ENCODE measurements at regions not wholly inside any gene's neighbourhood (a gene's known extent, or its start where the extent isn't known, plus 50 kb on each side); places are given as distances from the start of the nearest gene placed in this dataset.

DNA sequence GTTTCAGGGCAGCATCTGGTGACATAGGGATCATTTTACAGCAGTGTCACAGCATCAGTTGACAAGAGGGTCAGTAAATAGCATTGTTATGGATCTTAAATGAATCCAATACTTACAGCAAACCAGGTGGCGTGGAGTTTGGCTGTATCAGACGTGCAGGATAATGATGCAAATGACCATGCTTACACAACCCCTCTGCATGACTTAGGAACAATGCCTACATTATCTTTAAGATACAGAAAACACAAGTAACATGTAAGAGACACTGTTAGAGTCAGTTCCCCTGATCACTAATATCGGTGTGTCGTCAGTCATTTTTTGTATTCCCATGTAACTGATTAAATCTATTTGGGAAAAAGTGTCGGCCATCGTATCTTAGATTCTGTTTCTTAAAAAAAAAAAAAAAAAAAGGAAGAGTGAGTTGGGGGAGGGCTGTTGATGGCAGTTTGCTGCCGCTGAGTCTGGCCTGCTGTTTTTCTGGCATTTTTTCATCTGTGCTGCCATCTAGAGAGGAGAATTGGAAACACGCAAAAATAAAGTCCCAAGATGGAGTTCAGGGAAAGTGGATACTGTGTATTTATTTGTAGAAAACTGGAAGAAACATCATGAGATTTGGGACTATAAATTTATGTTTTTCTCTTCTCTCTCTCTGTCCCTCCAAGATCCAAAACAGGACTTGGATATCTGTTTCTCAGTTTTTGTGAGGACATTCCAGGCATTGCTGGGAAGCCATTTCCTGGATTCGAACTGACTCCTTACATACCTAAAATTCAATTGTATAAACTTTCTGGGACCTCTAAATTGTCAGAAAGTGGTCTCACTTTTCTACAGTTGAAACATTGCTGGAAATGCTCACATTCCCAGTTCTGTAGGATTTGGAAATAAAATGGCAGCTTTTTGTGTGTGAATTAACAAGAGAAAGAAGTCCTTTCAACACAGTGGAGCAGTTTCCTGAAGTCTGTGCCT, 60.3 kb upstream of the AGPS start:
- Histone ChIP-seq H3K9me3 (replicated peaks; ENCODE audit: control insufficient read depth, insufficient read depth, low read length) (no peaks in the 10 kb centered on the region), H3K4me2 (ENCODE audit: insufficient read depth, low read length) (peak overlapping the region; percentile 8), H2AFZ (ENCODE audit: low read depth, low read length) (peak overlapping the region; percentile 71), H3K4me1 (ENCODE audit: control insufficient read depth, extremely low read depth, insufficient read depth, low read length) (peaks cover 24% of the 10 kb centered on the region), H3K27ac (ENCODE audit: insufficient read depth, low read depth, low read length) (peak overlapping the region; percentile 32), H4K20me1 (replicated peaks; ENCODE audit: control insufficient read depth, extremely low read depth, insufficient read depth, low read length) (no peaks in the 10 kb centered on the region), H3K9me1 (replicated peaks; ENCODE audit: control insufficient read depth, extremely low read depth, insufficient read depth, low read length) (no peaks in the 10 kb centered on the region), H3K36me3 (ENCODE audit: control insufficient read depth in 2 of 2, extremely low read depth in 1 of 2, insufficient read depth in 2 of 2, low read length in 2 of 2) (peaks cover 0 to 2% of the 10 kb centered on the region in 2 experiments), H3K27me3 (ENCODE audit: control insufficient read depth in 2 of 2, insufficient read depth in 2 of 2, low read length in 2 of 2) (no peaks in the 10 kb centered on the region), H3K79me2 (ENCODE audit: control insufficient read depth, insufficient read depth, low read length) (no peaks in the 10 kb centered on the region), H3K4me3 (replicated peaks in 1 of 3; ENCODE audit: insufficient read depth in 1 of 3, low read depth in 1 of 3, low read length in 3 of 3) (no peak overlapping the region), H3K9ac (replicated peaks; ENCODE audit: extremely low read depth, insufficient read depth, low read length) (peak overlapping the region; percentile 52)
- CTCF ChIA-PET: interaction anchor here (1.0 to 8.4 kb wide), 10 partner anchors 18 to 426 kb away, joined by 3 to 195 read pairs (median 4); partner anchors contain the start of gene NFE2L2
- no peak for TF ChIP-seq JUN (IDR thresholded peaks at IDR 0.05; ENCODE audit: borderline replicate concordance, insufficient read depth, insufficient read length, low read depth)
- TF ChIP-seq POLR2AphosphoS5 (IDR thresholded peaks at IDR 0.05; ENCODE audit: insufficient read depth, low read depth, low read length): no peak
- peak; percentile 25 for TF ChIP-seq POLR2A (IDR thresholded peaks at IDR 0.05; ENCODE audit: low read depth, low read length)
- TF ChIP-seq FOS (IDR thresholded peaks at IDR 0.05; ENCODE audit: borderline replicate concordance, insufficient read depth, low read length): no peak
- TF ChIP-seq, protein P1, sequence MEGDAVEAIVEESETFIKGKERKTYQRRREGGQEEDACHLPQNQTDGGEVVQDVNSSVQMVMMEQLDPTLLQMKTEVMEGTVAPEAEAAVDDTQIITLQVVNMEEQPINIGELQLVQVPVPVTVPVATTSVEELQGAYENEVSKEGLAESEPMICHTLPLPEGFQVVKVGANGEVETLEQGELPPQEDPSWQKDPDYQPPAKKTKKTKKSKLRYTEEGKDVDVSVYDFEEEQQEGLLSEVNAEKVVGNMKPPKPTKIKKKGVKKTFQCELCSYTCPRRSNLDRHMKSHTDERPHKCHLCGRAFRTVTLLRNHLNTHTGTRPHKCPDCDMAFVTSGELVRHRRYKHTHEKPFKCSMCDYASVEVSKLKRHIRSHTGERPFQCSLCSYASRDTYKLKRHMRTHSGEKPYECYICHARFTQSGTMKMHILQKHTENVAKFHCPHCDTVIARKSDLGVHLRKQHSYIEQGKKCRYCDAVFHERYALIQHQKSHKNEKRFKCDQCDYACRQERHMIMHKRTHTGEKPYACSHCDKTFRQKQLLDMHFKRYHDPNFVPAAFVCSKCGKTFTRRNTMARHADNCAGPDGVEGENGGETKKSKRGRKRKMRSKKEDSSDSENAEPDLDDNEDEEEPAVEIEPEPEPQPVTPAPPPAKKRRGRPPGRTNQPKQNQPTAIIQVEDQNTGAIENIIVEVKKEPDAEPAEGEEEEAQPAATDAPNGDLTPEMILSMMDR (IDR thresholded peaks at IDR 0.05; ENCODE audit: extremely low read depth in 1 of 2, insufficient read depth in 1 of 2, low read depth in 1 of 2, low read length in 2 of 2): peak; percentile 51 to 64
- no peak for TF ChIP-seq EZH2 (IDR thresholded peaks at IDR 0.05; ENCODE audit: borderline replicate concordance, low read depth, low read length, severe bottlenecking)
- no peak for TF ChIP-seq MYC (IDR thresholded peaks at IDR 0.05; ENCODE audit: low read depth, low read length)
- TF ChIP-seq, protein P2, sequence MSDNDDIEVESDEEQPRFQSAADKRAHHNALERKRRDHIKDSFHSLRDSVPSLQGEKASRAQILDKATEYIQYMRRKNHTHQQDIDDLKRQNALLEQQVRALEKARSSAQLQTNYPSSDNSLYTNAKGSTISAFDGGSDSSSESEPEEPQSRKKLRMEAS (IDR thresholded peaks at IDR 0.05; ENCODE audit: insufficient read depth, insufficient read length): no peak
- no peak for TF ChIP-seq GATA2 (IDR thresholded peaks at IDR 0.05; ENCODE audit: insufficient read depth, insufficient read length, low read depth, low read length)
- BruUV-seq (replicated peaks): no TSS peak
- dilution Hi-C loops (cut with MboI; ENCODE audit: extremely low pct_ligation_motif_present, low sequenced_read_pairs): loop anchor here (10.0 kb wide), 1 partner anchor 188 kb away; no protein-coding TSS in a partner anchor
- peak; percentile 87 for DNase-seq (ENCODE audit: low read depth, low spot score)
- FAIRE-seq: peak; percentile 74
- POLR2A ChIA-PET: no interaction called here
- intact Hi-C loops (cut with micrococcal nuclease): loop anchor here (1.0 kb wide), 4 partner anchors 69 to 1205 kb away; partner anchors contain the start of gene HNRNPA3

Data from endothelial cell of umbilical vein (primary cell).